ENCODE measurements at regions not wholly inside any gene's neighbourhood (a gene's known extent, or its start where the extent isn't known, plus 50 kb on each side); places are given as distances from the start of the nearest gene placed in this dataset.

GRCh38 chr10:129253161-129253864 is 213.7 kb upstream of the MGMT start:
- Histone ChIP-seq H3K9me1 (ENCODE audit: control insufficient read depth, insufficient read depth, low read length) (no peaks in the 10 kb centered on the region), H3K9me3 (replicated peaks; ENCODE audit: control insufficient read depth, insufficient read depth, low read depth, low read length) (no peaks in the 10 kb centered on the region), H3K4me2 (ENCODE audit: insufficient read depth, low read length) (no peak overlapping the region), H3K4me1 (replicated peaks in 1 of 2; ENCODE audit: control insufficient read depth in 2 of 2, insufficient read depth in 2 of 2, low read length in 2 of 2) (no peaks in the 10 kb centered on the region), H2AFZ (ENCODE audit: low read depth, low read length) (no peak overlapping the region), H3K36me3 (ENCODE audit: control insufficient read depth, insufficient read depth, low read length) (no peaks in the 10 kb centered on the region), H3K27me3 (ENCODE audit: control insufficient read depth in 2 of 2, insufficient read depth in 2 of 2, low read length in 2 of 2) (peaks cover 0 to 9% of the 10 kb centered on the region in 2 experiments; a peak in 2 of 5 replicates), H4K20me1 (replicated peaks; ENCODE audit: control insufficient read depth, insufficient read depth, low read length) (no peaks in the 10 kb centered on the region), H3K79me2 (ENCODE audit: control insufficient read depth, insufficient read depth, low read length) (no peaks in the 10 kb centered on the region), H3K9ac (ENCODE audit: insufficient read depth in 1 of 2, low read depth in 2 of 2, low read length in 2 of 2) (no peak overlapping the region), H3K4me3 (no peak overlapping the region), H3K27ac (ENCODE audit: extremely low read depth, low read depth, low read length) (no peak overlapping the region)
- POLR2A ChIA-PET: no interaction called here
- DNase-seq (ENCODE audit: extremely low read depth in 1 of 4, low spot score in 3 of 4) (no peak), ATAC-seq (no peak), FAIRE-seq (no peak)
- intact Hi-C loops (cut with micrococcal nuclease): no loop called here
- CTCF ChIA-PET (ENCODE audit: low intra/inter-chr PET ratio): no interaction called here
- no TSS peak for BruUV-seq (replicated peaks)
- TF ChIP-seq CBX3 (IDR thresholded peaks at IDR 0.05; ENCODE audit: borderline replicate concordance in 1 of 2, low read length in 2 of 2) (no peak), MNT (conservative IDR thresholded peaks at IDR 0.05) (no peak)
- 0% methylated on average over 12 of the region's 12 CpGs for WGBS (ENCODE audit: insufficient coverage, low coverage, missing lambda C conversion rate)
- in situ Hi-C loops (cut with MboI): no loop called here

- Histone ChIP-seq H3K27me3 (ENCODE audit: control insufficient read depth in 2 of 2, insufficient read depth in 2 of 2, low read length in 2 of 2) (peaks cover 0 to 9% of the 10 kb centered on the region in 2 experiments; a peak in 2 of 5 replicates), H3K9me3 (replicated peaks; ENCODE audit: control insufficient read depth, insufficient read depth, low read depth, low read length) (no peaks in the 10 kb centered on the region), H2AFZ (ENCODE audit: low read depth, low read length) (no peak overlapping the region), H3K79me2 (ENCODE audit: control insufficient read depth, insufficient read depth, low read length) (no peaks in the 10 kb centered on the region), H3K36me3 (ENCODE audit: control insufficient read depth, insufficient read depth, low read length) (no peaks in the 10 kb centered on the region), H3K4me2 (ENCODE audit: insufficient read depth, low read length) (no peak overlapping the region), H4K20me1 (replicated peaks; ENCODE audit: control insufficient read depth, insufficient read depth, low read length) (no peaks in the 10 kb centered on the region), H3K9ac (ENCODE audit: insufficient read depth in 1 of 2, low read depth in 2 of 2, low read length in 2 of 2) (no peak overlapping the region), H3K27ac (ENCODE audit: extremely low read depth, low read depth, low read length) (no peak overlapping the region), H3K4me1 (replicated peaks in 1 of 2; ENCODE audit: control insufficient read depth in 2 of 2, insufficient read depth in 2 of 2, low read length in 2 of 2) (no peaks in the 10 kb centered on the region), H3K4me3 (no peak overlapping the region), H3K9me1 (ENCODE audit: control insufficient read depth, insufficient read depth, low read length) (no peaks in the 10 kb centered on the region)
- BruUV-seq (replicated peaks): no TSS peak
- ChIA-PET CTCF (ENCODE audit: low intra/inter-chr PET ratio) (no interaction called here), POLR2A (no interaction called here)
- intact Hi-C loops (cut with micrococcal nuclease): no loop called here
- WGBS (ENCODE audit: insufficient coverage, low coverage, missing lambda C conversion rate): 5% methylated on average over 7 of the region's 7 CpGs
- in situ Hi-C loops (cut with MboI): no loop called here
- no peak for FAIRE-seq
- DNase-seq (ENCODE audit: extremely low read depth in 1 of 4, low spot score in 3 of 4): no peak
- ATAC-seq: no peak
- no peak for TF ChIP-seq U2AF2 (optimal IDR thresholded peaks at IDR 0.05; ENCODE audit: low read depth, low read length)
- no peak for TF ChIP-seq SIN3A (IDR thresholded peaks at IDR 0.05; ENCODE audit: borderline replicate concordance in 2 of 2, control insufficient read depth in 1 of 2, low read depth in 2 of 2, low read length in 2 of 2)
- TF ChIP-seq PCBP1 (IDR thresholded peaks at IDR 0.05; ENCODE audit: low read depth, low read length, poor library complexity, severe bottlenecking): no peak
- no peak for TF ChIP-seq DPF2 (IDR thresholded peaks at IDR 0.05)
- no peak for TF ChIP-seq FOSL1 (tag; conservative IDR thresholded peaks at IDR 0.05)
- TF ChIP-seq ZNF586 (CRISPR knock-in tag; conservative IDR thresholded peaks at IDR 0.05): no peak
- no peak for TF ChIP-seq SMARCA4 (IDR thresholded peaks at IDR 0.05)
- no peak for TF ChIP-seq HMGN3 (IDR thresholded peaks at IDR 0.05; ENCODE audit: borderline replicate concordance, extremely low read depth, insufficient read length, low read depth, low read length)
- no peak for TF ChIP-seq CHD1 (IDR thresholded peaks at IDR 0.05; ENCODE audit: low read length)
- no peak for TF ChIP-seq KLF16 (IDR thresholded peaks at IDR 0.05)
- TF ChIP-seq MBD1 (CRISPR knock-in tag; IDR thresholded peaks at IDR 0.05): no peak
- no peak for TF ChIP-seq MYNN (IDR thresholded peaks at IDR 0.05)
- no peak for TF ChIP-seq MYNN (CRISPR knock-in tag; IDR thresholded peaks at IDR 0.05)
Observed at GRCh38 chr10:129253865-129254179, 213.2 kb upstream of the MGMT start.

Measured in K562 (cell line).